ENCODE measurements at regions not wholly inside any gene's neighbourhood (a gene's known extent, or its start where the extent isn't known, plus 50 kb on each side); places are given as distances from the start of the nearest gene placed in this dataset.

GRCh38 chr5:91269198-91269597 is 113.9 kb downstream of the ARRDC3 start:
- TF ChIP-seq SMC3 (IDR thresholded peaks at IDR 0.05) (no peak), CTCF (IDR thresholded peaks at IDR 0.05) (no peak), CHD4 (IDR thresholded peaks at IDR 0.05; ENCODE audit: borderline replicate concordance) (no peak), USF2 (IDR thresholded peaks at IDR 0.05) (no peak), JUN (IDR thresholded peaks at IDR 0.05) (no peak), MAX (IDR thresholded peaks at IDR 0.05) (no peak), MYC (IDR thresholded peaks at IDR 0.05; ENCODE audit: borderline replicate concordance, low read length) (no peak), BHLHE40 (IDR thresholded peaks at IDR 0.05; ENCODE audit: low read depth, low read length) (no peak), ZSCAN20 (CRISPR knock-in tag; IDR thresholded peaks at IDR 0.05) (no peak), RNF2 (IDR thresholded peaks at IDR 0.05; ENCODE audit: borderline replicate concordance, low read depth) (no peak)
